Liver (tissue), 8 donors: ENCODE measurements at regions not wholly inside any gene's neighbourhood (a gene's known extent, or its start where the extent isn't known, plus 50 kb on each side); places are given as distances from the start of the nearest gene placed in this dataset.

Source experiments
- DNase-seq: peaks from one replicate; pipeline ENCODE4 v3.0.0-alpha.2; 2017; ENCODE audit warnings: low spot score
- H3K27ac ChIP-seq, 2 donors: one replicate each; pipeline ENCODE4 v1.7.0; 2013; ENCODE audit warnings: inconsistent platforms in 2 of 2, low read length in 2 of 2, control low read depth in 1 of 2, low read depth in 1 of 2, mild to moderate bottlenecking in 1 of 2
- H3K27me3 ChIP-seq, 4 donors: one replicate each; pipeline versions ENCODE4 v1.6.1 to v1.7.0; 2013; ENCODE audit warnings: low read length in 3 of 4, inconsistent platforms in 1 of 4, mild to moderate bottlenecking in 1 of 4, moderate library complexity in 1 of 4; ENCODE audit not compliant: control insufficient read depth in 4 of 4, insufficient read depth in 4 of 4
- H3K36me3 ChIP-seq, 4 donors: one replicate each; pipeline versions ENCODE4 v1.6.1 to v1.7.0; 2013; ENCODE audit warnings: low read length in 3 of 4, mild to moderate bottlenecking in 3 of 4, low read depth in 1 of 4, moderate library complexity in 1 of 4; ENCODE audit not compliant: control insufficient read depth in 4 of 4, insufficient read depth in 3 of 4
- H3K4me1 ChIP-seq, 4 donors: one replicate each; pipeline versions ENCODE4 v1.6.1 to v1.7.0; 2013; ENCODE audit warnings: low read length in 3 of 4, mild to moderate bottlenecking in 3 of 4, moderate library complexity in 1 of 4; ENCODE audit not compliant: control insufficient read depth in 4 of 4, insufficient read depth in 4 of 4
- H3K4me3 ChIP-seq, 3 donors: one replicate each; pipeline versions ENCODE4 v1.6.1 to v1.7.0; 2013; ENCODE audit warnings: low read length in 3 of 3, control low read depth in 1 of 3, low read depth in 1 of 3, mild to moderate bottlenecking in 1 of 3
- H3K9ac ChIP-seq, 2 donors: one replicate each; pipeline ENCODE4 v1.7.0; 2013; ENCODE audit warnings: low read length in 2 of 2, mild to moderate bottlenecking in 2 of 2, moderate library complexity in 2 of 2, control low read depth in 1 of 2, low read depth in 1 of 2
- H3K9me3 ChIP-seq, 4 donors: one replicate each; pipeline versions ENCODE4 v1.6.1 to v1.7.0; 2013; ENCODE audit warnings: low read length in 3 of 4; ENCODE audit not compliant: control insufficient read depth in 4 of 4
- ATF3 ChIP-seq: IDR thresholded peaks from 2 replicates; pipeline ENCODE4 v1.6.1; 2016; ENCODE audit warnings: antibody characterized with exemption
- CTCF ChIP-seq: fragments of 150-350 bp; IDR thresholded peaks from 2 replicates; pipeline ENCODE4 v1.5.1; 2017; ENCODE audit warnings: improper control_type of control experiment, low read depth, low read length; ENCODE audit not compliant: missing input control
- EGR1 ChIP-seq, 2 donors: IDR thresholded peaks; 2 replicates each; pipeline ENCODE4 v1.6.1; 2016 to 2018; ENCODE audit warnings: antibody characterized with exemption in 2 of 2, low read depth in 2 of 2
- FOXA1 ChIP-seq: IDR thresholded peaks from 2 replicates; pipeline ENCODE4 v1.6.1; 2016; ENCODE audit warnings: antibody characterized with exemption
- FOXA2 ChIP-seq: IDR thresholded peaks from 2 replicates; pipeline ENCODE4 v1.6.1; 2016; ENCODE audit warnings: antibody characterized with exemption
- GABPA ChIP-seq, 2 donors: IDR thresholded peaks in 1 of 2; conservative IDR thresholded peaks in 1 of 2; 2 replicates each; pipeline ENCODE4 v1.6.1; 2016; ENCODE audit warnings: antibody characterized with exemption in 2 of 2, mild to moderate bottlenecking in 1 of 2, moderate library complexity in 1 of 2
- HNF4A ChIP-seq, 2 donors: conservative IDR thresholded peaks; 2 replicates each; pipeline ENCODE4 v1.6.1; 2016; ENCODE audit warnings: antibody characterized with exemption in 2 of 2, mild to moderate bottlenecking in 2 of 2
- HNF4G ChIP-seq: IDR thresholded peaks from 2 replicates; pipeline ENCODE4 v1.6.1; 2016; ENCODE audit warnings: antibody characterized with exemption
- JUND ChIP-seq, 2 donors: IDR thresholded peaks; 2 replicates each; pipeline ENCODE4 v1.6.1; 2016; ENCODE audit warnings: antibody characterized with exemption in 2 of 2
- MAX ChIP-seq: IDR thresholded peaks from 2 replicates; pipeline ENCODE4 v1.6.1; 2016; ENCODE audit warnings: antibody characterized with exemption
- RAD21 ChIP-seq, 2 donors: IDR thresholded peaks; 2 replicates each; pipeline ENCODE4 v1.6.1; 2016; ENCODE audit warnings: antibody characterized with exemption in 2 of 2, mild to moderate bottlenecking in 2 of 2
- REST ChIP-seq: IDR thresholded peaks from 2 replicates; pipeline ENCODE4 v1.6.1; 2016; ENCODE audit warnings: antibody characterized with exemption, mild to moderate bottlenecking
- RXRA ChIP-seq, 2 donors: IDR thresholded peaks; 2 replicates each; pipeline ENCODE4 v1.6.1; 2017 to 2018; ENCODE audit warnings: antibody characterized with exemption in 2 of 2, mild to moderate bottlenecking in 1 of 2
- SP1 ChIP-seq: IDR thresholded peaks from 2 replicates; pipeline ENCODE4 v1.6.1; 2018; ENCODE audit warnings: antibody characterized with exemption, mild to moderate bottlenecking
- TAF1 ChIP-seq: conservative IDR thresholded peaks from 2 replicates; pipeline ENCODE4 v1.6.1; 2016; ENCODE audit warnings: antibody characterized with exemption, mild to moderate bottlenecking
- YY1 ChIP-seq: IDR thresholded peaks from 2 replicates; pipeline ENCODE4 v1.6.1; 2016; ENCODE audit warnings: antibody characterized with exemption, mild to moderate bottlenecking
- WGBS: extraction: QIAGEN DNeasy Blood & Tissue Kit; methylation state at CpG from one replicate; pipeline ENCODE4 v1.1.7; 2013; 5-methylcytosine and 5-hydroxymethylcytosine counted together
- TF ChIP-seq, protein P1 (sequence below): IDR thresholded peaks from 2 replicates; pipeline ENCODE4 v1.6.1; 2016; ENCODE audit warnings: antibody characterized with exemption
- donor health status: healthy.
- donor health status: healthy.
- donor health status: healthy.
- donor health status: healthy.
- donor health status: healthy.

DNA sequence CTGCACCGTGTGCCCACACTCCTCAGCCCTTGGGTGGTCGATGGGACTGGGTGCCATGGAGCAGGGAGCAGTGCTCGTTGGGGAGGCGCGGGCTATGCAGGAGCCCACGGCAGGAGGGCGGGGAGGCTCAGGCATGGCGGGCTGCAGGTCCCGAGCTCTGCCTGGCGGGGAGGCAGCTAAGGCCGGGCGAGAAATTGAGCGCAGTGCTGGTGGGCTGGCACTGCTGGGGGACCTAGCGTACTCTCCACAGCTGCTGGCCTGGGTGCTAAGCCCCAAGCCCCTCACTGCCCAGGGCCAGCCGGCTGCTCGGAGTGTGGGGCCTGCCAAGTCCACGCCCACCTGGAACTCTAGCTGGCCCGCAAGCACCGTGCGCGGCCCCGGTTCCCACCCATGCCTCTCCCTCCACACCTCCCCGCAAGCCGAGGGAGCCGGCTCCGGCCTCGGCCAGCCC is 55.9 kb upstream of the ECI2 start:
- H3K36me3 ChIP-seq: no peaks in the 10 kb centered on the region
- no peak overlapping the region for H3K27ac ChIP-seq
- WGBS: 97% methylated on average over 27 of the region's 27 CpGs
- H3K4me3 ChIP-seq: no peak overlapping the region
- no peaks in the 10 kb centered on the region for H3K9me3 ChIP-seq
- no peaks in the 10 kb centered on the region for H3K27me3 ChIP-seq
- no peak for DNase-seq
- no peak overlapping the region for H3K9ac ChIP-seq
- TF ChIP-seq FOXA2 (no peak), EGR1 (IDR thresholded peaks at IDR 0.05; ENCODE audit: low read depth in 2 of 2) (no peak), RAD21 (IDR thresholded peaks at IDR 0.05) (no peak), YY1 (no peak), FOXA1 (no peak), CTCF (no peak), SP1 (no peak), GABPA (IDR thresholded peaks at IDR 0.05 in 1 of 2, conservative IDR thresholded peaks at IDR 0.05 in 1 of 2) (no peak), JUND (IDR thresholded peaks at IDR 0.05) (no peak), ATF3 (no peak), TAF1 (no peak), RXRA (IDR thresholded peaks at IDR 0.05) (no peak), HNF4A (conservative IDR thresholded peaks at IDR 0.05) (no peak), MAX (no peak), REST (no peak)
- TF ChIP-seq, protein P1, sequence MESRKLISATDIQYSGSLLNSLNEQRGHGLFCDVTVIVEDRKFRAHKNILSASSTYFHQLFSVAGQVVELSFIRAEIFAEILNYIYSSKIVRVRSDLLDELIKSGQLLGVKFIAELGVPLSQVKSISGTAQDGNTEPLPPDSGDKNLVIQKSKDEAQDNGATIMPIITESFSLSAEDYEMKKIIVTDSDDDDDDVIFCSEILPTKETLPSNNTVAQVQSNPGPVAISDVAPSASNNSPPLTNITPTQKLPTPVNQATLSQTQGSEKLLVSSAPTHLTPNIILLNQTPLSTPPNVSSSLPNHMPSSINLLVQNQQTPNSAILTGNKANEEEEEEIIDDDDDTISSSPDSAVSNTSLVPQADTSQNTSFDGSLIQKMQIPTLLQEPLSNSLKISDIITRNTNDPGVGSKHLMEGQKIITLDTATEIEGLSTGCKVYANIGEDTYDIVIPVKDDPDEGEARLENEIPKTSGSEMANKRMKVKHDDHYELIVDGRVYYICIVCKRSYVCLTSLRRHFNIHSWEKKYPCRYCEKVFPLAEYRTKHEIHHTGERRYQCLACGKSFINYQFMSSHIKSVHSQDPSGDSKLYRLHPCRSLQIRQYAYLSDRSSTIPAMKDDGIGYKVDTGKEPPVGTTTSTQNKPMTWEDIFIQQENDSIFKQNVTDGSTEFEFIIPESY: no peak
- no peaks in the 10 kb centered on the region for H3K4me1 ChIP-seq

DNA sequence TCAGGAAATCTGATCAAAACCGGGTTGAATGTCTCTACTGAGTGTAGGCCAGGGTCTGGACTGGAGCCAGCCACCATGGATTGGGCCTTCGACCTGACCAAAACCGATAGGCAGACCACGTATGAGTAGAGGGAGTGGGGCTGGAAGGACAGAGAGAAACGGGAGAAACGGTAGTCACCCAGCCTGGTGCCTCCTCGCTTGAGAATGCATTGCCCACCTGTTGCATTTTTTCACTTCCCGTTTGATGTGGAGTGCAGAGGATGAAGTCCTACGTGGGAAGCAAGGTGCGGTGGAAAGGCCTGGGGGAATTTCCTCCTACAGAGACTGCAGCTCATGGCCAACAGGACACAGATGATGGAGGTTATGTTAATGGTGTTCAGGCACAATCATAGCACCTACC is 53.9 kb upstream of the ECI2 start:
- H3K4me1 ChIP-seq: no peaks in the 10 kb centered on the region
- no peak for DNase-seq
- H3K27ac ChIP-seq: no peak overlapping the region
- H3K9me3 ChIP-seq: no peaks in the 10 kb centered on the region
- H3K4me3 ChIP-seq: no peak overlapping the region
- no peak overlapping the region for H3K9ac ChIP-seq
- WGBS: 86% methylated on average over 10 of the region's 10 CpGs
- H3K27me3 ChIP-seq: no peaks in the 10 kb centered on the region
- H3K36me3 ChIP-seq: no peaks in the 10 kb centered on the region
- no peak for TF ChIP-seq SP1
- TF ChIP-seq HNF4G: no peak
- TF ChIP-seq HNF4A (conservative IDR thresholded peaks at IDR 0.05): no peak
- TF ChIP-seq, protein P1: no peak
- TF ChIP-seq CTCF: no peak
